ENCODE measurements at regions not wholly inside any gene's neighbourhood (a gene's known extent, or its start where the extent isn't known, plus 50 kb on each side); places are given as distances from the start of the nearest gene placed in this dataset.

DNA sequence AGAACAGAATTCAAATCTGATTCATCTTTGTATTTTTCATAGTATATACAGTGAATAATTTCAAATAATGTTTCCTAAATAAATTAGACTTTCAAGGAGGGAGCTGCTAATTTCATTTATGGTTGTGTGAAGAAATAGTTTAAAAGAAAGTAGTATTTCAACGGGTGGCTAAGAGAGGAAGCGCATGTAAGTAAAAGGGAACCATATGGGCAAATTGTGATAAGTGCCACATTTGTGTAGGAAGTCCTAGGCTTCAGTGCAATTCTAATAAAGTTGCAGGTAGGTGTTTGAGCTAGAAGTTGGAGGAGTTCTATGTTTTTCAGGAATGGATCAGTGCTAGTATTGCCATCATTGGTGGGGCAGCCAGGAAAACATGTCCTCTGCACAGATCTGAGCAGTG is 178.8 kb upstream of the PRDM1 start:
- no peak for DNase-seq (ENCODE audit: low read depth)

DNA sequence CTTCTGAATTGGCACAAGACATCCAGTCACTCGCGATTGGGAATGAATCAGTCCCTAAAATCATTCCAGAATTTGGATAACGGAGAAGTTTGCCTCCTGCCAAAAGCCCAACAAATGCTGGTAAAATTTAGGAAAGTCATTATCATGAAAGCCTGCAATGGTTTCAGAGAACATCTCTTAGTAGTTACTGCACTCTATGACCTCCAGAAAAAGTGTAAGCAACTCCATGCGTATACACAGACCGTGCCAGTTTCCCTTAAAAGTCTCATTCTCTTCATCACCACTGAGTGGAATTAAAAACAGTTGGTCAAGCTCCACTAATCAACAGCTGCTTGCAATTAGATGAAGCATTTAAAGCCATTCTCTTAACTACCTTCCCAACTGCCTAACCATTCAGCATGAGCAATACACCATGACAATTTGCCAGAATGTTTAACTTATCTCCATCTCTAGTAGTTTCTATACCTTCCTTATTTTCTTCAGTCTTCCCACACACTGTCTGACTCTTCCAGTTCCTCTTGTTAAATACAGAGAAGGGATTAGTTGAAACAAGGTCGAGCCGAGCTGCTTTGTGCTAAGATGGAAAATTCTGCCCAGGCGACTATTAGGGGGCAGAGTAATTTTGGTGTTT is 183.6 kb upstream of the PRDM1 start:
- no peak for DNase-seq (ENCODE audit: low read depth)

DNA sequence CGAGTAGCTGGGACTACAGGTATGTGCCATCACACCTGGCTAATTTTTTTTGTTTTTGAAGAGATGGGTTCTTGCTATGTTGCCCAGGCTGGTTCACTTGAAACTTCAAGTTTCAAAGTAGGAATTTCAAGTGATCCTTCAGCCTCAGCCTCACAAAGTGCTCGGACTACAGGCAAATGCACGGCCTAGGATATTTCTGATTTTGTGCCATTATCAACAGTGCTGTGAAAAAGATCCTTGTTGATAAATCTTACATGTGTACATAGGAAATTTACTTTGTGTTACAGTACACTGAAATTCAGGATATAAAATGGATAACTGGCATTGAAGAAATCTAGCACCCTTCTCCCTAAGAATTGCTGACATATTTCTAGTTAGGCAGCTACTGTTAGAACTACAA is 184.6 kb upstream of the PRDM1 start:
- DNase-seq (ENCODE audit: low read depth): no peak

DNA sequence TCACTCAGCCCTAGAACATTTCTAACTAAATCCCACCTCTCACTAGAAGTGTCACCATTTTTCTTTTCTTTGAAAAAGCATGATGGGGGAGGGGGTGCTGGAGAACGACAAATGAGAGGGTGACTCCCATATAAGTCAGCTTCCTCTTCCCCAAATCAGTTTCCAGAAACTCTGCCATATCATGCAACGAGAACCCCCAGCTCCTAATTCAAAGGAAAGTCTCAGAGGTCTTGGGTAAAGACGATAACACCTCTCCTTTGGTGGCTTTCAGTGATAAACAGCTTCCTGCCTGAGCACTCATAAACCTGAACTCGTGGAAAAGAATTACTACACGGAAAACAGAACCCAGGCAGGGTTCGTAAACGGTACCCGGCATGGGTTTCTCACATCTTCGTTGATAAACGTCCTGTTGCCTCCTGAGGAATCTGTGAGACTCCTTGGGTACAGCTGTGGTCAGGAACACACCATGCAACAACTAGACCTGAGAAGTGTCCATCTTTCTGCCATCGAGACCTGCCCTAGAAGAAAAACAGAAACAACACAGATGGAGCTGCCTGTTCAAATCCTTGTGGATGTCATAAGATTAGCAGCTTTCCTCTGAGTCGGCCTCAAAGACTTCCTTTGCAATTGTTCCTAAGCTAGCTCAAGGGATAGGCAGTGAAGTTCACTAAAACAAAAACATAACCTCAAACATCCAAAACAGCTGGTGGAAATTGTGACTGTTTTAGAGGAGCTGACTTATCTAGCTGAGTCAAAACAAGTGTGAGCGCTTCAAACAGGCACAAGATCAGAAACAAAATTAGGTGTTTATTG is 185.8 kb upstream of the PRDM1 start:
- peak; percentile 2 for DNase-seq (ENCODE audit: low read depth)

DNA sequence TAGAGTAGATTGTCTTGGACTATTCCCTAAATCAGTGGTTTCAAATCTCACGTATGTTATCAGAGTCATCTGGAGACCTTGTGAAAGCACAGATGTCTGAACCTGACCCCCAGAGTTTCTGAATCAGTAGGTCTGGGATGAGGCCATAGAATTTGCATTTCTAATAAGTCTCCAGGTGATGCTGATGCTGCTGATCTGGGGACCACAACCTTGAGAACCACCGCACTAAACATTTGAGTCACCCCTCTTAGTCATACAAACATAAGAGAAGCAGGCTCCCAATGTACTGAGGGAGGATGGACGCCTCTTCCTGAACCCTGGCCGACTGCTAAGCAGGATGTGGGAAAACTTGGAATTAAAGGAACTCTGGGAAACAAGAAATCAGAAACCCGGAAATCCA is 187.8 kb upstream of the PRDM1 start:
- peak; percentile 2 for DNase-seq (ENCODE audit: low read depth)

DNA sequence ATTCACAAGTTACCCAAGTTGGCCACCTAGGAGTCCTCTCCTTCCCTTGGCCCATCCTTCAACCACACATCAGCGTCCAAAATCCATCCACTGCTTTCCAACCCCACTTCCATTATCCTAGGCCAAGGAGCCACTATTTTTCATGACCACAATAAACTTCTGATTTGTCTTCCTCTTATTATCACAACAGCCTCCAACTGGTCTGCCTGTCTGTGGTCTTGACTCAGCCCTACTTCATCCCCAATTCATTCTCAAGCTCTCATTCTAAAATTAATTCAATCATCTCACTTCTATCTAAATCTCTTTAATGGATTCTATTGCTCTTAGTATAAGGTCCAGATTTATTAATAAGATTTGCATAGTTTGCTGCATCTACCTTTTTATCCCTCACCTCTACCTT is 189.0 kb upstream of the PRDM1 start:
- no peak for DNase-seq (ENCODE audit: low read depth)

DNA sequence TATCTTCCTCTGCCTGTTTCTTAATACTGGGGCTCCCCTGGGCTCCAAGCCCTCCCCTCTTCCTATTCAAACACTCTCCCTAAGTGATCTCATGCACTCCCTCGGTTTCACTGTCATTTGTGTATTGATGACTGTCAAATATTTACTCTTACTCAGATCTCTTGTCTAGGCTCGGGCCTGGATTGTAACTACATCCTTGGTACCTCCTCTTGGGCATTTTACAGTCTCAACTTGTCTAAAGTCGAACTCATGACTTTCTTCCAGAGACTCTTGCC is 189.4 kb upstream of the PRDM1 start:
- no peak for DNase-seq (ENCODE audit: low read depth)

DNA sequence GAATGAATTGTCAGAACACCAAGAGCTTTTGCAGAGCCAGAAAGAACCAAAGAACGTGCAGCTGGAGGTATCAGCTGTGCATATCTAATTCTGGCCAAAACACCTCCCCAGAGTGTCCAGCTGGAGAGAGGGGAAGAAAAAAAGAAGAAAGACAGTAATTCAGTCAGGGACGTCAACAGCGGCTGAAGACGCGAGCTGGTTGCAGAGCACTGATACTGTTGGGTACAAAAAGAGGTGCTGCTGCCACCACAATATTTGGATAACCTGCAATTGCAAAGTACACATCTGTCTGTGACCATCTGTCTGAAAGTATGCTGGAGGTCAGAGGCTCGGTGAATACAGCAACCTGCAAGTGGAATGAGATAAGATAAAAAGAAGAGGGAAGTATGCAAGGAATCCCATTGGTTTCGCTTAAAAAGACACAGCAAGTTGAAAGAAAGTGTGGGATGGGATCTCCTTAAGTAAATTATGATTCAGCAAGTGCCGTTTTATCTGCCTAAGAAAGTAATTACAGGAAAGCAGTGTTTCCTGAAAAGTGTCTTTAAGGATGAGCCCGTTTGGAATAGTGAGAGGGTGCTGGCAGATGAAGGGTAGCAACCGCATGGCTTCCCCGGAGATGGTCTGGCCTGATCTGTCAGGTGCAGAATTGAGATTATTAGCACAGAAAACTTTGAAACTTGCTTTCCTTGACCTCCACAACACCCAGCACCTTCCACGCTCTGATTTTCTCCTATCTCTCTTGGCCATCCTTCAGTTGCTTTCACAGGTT is 189.9 kb upstream of the PRDM1 start:
- DNase-seq (ENCODE audit: low read depth): peak; percentile 14

DNA sequence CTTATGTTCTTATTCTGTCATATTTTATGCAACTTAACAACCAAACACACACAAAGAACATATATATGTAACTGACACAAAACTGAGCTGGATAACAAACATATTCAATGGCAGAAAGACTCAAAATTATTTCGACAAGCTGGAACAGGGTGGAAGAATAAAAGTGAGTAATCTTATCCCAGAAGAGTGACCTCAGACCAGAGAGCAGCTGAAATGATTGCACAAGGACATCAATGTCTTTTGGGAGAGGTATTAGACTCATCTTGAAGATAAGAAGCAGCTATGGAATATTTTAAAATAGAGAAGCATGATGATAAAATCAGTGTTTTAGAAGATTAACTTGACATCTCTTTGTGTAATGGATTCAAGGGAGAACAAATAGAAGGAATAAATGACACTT is 191.6 kb upstream of the PRDM1 start:
- peak; percentile 14 for DNase-seq (ENCODE audit: low read depth)

DNA sequence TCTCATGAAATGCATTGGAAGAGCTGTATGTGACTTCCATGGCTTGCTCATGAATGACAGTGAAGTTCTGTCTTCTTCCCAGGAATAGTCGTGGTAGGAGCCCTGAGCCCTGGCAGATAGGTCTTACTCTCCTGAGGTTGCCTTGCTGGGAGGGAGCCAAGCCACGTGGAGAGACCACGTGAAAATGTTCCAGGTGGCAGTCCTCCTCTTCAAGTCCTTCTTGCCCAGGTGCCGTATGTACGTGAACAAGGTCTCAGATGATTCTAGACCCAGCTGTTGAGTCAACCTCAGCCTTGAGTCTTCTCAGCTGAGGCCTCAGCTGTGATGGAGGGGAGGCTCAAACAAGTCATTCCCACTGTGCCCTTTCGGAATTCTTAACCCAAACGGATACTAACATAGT is 192.4 kb upstream of the PRDM1 start:
- no peak for DNase-seq (ENCODE audit: low read depth)

DNA sequence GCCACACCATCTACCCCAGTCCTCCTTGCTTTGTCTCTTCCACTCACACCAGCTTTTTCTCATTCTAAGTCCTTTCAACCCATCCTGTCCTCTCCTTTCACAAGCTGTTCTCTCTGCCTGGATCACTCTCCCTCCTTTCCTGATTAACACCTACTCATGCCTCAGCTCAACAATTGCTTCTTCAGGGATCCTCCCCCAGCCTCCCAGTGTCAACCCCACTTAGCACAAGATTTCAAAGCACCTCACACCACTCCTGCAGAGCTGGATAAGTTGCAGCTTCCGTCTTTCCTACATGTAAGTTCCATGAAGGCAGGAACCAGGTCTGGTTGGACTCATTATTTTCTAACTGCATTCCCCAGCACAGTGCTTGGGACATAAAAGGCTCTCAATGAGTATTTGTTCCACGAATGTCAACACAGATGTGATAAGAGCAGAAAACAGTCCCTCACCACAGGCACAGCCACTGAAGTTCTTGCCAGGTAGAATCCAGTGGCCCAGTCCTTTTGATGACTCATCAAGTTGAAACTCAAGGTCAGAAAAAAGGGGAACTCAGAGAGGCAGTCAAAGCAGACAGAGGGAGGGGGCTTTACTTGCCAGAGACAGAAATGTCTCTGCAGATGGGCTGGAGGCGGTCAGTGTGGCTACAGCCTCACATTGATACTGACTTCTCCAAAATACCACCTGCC is 193.4 kb upstream of the PRDM1 start:
- DNase-seq (ENCODE audit: low read depth): no peak

DNA sequence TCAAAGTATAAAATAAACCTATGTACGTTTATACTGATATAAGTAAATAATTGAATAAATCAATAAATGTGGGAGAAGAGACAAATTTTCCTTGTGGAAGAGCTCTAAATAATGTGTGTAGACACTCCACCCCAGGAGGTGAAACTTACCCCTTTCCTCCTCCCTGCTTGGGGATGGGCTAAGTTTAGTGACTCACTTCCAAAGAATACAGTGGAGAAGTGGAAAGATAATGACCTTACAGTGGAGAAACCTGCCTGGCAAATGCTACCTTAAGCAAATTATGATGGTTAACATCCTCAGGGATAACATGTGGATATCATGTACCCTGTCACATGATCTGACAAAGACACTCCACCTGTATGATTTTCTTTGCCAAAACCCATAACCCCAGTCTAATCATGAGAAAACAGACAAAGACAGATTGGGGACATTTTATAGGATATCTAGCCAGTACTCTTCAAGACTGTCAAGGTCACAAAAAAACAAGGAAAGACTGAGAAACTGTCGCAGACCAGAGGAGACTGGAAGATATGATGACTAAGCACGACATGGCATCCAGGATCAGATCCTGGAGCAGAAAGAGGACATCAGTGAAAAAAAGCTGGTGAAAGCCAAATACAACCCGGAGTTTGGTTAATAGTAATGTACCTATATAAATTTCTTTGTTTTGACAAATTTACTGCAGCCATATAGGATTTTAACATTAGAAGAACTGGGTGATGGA is 195.5 kb upstream of the PRDM1 start:
- DNase-seq (ENCODE audit: low read depth): no peak

DNA sequence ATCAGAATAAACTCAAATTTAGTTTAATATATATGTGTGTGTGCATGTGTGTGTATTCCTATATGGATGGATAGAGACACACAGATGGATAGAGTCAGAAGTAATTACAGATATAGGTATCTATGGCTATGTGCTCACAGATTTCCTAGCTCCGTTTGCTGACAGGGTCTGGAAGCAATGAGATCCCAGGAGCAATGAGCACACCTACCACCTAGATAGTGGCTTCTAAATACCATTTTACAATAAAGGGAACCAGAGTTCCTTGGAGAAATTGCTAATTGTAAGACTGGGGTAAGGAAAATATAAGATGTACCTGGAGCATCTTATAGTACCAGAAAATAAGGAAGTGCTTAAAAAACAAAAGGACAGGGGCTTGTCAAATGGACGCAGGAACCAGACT is 196.2 kb upstream of the PRDM1 start:
- DNase-seq (ENCODE audit: low read depth): no peak

DNA sequence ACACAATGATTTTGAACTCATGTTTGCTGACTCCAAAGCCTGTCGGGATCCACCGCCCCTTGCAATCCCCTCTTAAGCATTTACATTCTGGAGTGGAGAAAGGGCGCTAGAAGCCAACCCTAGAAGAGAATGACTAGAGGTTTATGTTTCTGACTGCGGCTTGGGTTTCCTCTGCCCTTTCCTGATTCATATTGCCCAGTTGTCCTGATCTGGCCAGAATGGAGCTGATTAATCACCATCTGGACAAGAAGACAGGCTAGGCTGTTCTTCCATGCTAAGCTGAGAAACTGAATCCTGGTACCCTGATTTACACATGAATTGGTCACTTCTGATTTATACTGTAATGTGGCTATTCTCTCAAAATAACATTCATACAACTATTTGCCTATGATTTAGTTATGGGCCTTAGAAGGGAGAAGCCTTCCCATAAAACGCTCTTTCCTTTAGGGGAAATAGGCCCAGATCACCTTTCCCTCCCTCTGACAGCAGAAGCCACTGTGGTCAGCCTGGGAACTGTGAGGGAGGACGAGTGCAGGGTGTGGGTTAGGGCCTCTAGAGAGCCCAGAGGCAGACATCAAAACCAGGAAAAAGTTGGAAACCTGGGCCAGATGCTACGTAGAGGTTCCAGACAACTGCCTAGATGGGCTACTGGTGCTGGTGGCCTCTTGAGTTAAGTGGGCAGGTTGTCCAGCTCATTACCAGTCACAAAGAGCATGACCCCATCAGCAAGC is 199.2 kb upstream of the PRDM1 start:
- DNase-seq (ENCODE audit: low read depth): no peak

DNA sequence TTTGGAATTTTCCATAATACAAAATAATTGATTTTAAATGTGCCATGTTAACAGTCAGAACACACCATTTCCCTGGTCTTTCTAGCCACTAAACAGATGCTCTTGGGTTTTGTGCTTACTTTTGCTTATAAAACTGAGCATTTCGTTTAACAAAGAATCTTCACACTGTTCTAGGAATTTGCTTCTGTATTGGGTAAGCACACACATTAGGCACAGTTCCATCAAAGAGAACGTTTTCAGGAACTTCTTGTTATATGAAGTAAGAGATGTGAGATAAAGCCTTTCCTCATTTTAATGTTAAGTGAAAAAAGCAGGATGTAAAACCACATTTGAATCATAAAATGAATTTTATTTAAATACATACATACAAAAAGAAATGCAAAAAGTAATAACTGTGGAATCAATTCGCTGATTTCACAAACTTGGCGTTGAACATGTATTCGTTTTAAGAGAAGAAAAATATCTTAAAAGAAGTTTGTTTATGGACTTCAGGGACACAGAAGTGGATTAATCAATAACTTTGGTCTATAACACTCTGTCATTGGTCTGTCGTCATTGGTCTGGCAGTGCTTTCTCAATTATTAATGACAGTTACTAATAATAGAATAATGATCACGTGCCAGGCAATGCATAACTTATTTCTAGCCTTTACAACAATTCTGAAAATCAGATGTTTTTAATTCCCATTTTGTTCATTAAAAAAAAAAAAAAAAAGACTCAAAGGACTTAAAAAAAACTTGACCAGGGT is 199.9 kb upstream of the PRDM1 start:
- no peak for DNase-seq (ENCODE audit: low read depth)

DNA sequence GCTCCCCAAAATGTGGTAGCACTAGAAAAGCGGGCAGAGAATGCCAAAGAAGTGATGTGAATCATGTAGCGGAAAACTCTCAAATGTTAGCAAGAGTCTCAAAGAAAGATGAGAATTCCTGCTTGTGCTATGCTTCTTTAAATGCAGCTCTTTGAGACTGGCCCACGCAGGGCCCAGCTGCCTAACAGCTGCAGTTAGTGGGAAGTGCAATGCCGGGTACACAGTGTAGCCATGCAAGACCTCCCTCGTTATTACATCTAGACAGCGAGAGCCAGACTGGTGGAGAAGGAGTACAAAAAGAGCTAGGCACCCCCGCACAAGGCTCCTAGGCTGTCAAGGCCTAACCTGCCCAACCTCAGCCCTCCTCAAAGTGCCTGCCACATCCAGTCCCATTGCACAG is 201.7 kb upstream of the PRDM1 start:
- no peak for DNase-seq (ENCODE audit: low read depth)

DNA sequence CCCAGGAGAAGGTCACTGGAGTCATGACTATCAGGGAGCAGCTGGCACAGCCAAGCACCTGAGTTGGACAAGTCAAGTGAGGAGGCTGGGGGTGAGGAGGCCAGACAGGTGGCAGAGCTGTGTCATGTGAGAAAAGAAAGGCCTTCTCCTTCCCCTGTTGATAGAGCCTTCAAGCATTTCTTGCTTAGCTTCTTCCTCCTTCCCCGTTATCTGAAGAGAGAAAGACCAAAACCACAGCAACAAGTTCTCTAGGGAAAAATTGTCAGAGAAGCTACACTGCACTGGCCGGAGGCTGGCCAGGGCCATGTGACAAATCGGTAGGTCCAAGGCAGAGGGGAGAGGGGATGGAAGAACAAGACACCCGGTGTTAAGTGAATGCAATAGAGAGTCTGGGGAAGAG is 202.1 kb upstream of the PRDM1 start:
- no peak for DNase-seq (ENCODE audit: low read depth)

DNA sequence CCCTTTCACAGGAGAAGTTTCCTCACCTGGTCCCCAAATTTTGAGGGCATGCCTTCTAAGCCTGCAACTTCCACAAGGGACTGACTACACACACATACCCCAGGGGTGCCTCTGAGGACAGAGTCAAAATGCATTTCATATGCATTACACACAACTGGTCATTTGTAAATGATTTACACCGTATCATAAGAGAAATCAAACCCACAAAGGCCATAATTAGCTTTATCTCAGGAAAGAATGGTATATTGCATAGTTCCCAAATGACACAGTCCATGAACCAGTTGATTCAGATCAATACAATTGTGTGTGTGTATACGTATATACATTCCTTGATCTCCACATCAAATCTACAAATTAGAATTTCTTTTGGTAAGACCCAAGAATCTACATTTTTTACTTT is 203.3 kb upstream of the PRDM1 start:
- no peak for DNase-seq (ENCODE audit: low read depth)

DNA sequence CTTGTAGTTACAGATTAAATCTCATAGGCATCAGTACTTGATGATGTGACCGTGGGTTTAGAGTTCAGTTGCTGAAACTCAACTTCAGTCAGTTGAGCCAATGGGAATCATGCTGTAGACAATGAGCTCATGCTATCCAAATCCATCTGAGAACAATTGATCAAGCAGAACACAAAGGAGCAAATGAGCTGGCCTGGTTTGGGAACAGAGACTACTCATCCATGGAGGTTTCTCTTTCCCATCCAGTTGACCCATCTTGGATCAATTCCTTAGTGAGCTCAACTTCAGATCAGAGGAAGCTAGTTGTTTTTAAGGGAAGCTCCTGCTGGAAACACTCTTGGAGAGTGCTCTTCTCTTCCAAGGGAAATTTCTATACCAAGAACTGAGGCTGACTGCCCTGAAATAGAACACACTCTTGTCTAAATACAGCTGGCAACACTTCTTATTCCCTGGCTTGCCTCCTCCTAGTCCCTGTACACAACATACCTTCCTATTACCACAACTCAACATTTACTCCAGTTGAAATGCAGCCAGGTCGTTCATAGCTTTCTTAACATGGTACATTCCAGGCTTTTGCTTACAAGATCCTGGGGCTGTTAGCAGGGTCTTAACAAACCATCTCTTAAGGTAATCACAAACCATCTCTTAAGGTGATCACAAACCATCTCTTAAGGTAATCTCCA is 203.9 kb upstream of the PRDM1 start:
- DNase-seq (ENCODE audit: low read depth): no peak

DNA sequence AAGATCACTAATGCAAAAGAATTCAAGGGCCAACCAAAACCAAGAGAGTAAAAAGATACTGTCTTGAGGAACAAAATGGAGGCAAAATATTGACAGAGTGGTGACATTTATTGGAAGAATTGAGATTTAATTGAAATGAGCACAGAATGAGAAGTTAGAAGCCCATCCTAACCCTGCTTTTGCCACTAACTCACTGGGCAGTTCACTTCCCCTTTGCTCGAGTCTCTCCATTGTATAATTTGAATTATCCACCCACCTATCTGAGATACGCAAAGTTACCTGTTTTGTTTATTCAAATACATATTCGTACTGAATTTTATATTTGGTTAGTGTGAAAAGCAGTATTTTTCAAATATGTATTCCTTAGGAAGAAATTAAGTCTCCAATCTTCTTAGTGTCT is 204.5 kb upstream of the PRDM1 start:
- no peak for DNase-seq (ENCODE audit: low read depth)
